NCI-H1436 (cell line): ENCODE measurements at regions not wholly inside any gene's neighbourhood (a gene's known extent, or its start where the extent isn't known, plus 50 kb on each side); places are given as distances from the start of the nearest gene placed in this dataset.

Experiments used
- DNase-seq: peaks from one replicate; lab custom pipeline; 2025; lab: John Stamatoyannopoulos, UW

- DNase-seq, result peak; percentile 11
These were observed 610.3 kb downstream of the TBC1D22A start for GRCh38 chr22:47372596-47373385.

DNA sequence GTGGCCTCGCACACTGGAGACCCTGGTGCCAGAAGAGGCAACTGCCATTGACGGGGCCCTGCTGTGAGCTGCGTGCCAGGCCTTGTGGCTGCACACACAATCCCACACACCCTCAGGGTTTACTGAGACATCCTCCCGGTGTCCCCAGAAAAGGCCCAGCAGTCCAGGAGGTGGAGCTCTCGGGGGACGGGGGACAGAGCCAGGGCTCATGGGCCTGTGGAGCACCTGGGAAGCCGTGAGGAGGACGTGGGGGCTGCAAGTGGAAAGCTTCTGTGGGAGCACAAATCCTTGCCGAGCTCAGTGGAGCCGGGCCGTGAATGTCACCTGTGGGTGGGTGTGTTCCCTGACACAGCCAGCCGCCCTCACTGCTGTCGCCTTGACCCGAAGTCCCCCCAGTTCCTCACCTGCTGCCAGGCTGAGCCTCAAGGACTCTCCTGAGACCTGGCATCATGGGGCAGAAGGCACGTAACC, 609.7 kb downstream of the TBC1D22A start:
- no peak for DNase-seq

- DNase-seq, result no peak
These were observed 609.0 kb downstream of the TBC1D22A start for GRCh38 chr22:47371263-47372090.

DNA sequence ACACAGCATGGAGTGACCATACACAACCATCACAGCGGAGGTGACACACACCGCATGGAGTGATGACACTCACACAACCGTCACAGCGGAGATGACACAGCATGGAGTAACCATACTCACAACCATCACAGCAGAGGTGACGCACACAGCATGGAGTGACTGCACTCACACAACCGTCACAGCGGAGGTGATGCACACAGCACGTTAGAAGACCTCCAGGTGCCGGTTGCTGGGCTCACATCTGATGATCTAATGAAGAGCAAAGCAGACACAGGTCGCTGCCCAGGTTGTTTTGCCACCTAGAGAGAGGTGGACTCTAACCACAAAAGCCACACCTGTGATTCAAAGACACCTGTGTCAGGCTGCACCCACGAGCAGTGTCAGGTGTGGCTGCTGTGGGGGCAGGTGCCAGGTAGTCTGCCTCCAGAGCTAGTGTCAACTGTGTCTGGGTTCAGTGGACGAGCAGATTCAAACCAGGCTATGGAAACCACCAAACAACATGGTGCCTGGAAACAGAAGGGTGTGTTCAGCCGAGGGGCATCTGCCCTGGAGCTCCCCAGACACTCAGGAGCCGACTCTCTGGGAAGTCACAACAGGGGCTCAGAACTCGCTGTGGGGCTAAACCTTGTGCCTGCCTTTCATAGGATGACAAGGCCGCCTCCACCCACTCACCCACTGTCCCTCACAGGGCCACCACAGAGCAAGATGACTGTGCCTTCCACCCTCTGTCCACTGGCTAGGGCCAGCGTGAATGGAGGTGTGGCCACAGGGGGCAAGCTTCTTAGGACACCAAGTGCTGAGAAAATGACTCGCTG, 608.2 kb downstream of the TBC1D22A start:
- no peak for DNase-seq

DNA sequence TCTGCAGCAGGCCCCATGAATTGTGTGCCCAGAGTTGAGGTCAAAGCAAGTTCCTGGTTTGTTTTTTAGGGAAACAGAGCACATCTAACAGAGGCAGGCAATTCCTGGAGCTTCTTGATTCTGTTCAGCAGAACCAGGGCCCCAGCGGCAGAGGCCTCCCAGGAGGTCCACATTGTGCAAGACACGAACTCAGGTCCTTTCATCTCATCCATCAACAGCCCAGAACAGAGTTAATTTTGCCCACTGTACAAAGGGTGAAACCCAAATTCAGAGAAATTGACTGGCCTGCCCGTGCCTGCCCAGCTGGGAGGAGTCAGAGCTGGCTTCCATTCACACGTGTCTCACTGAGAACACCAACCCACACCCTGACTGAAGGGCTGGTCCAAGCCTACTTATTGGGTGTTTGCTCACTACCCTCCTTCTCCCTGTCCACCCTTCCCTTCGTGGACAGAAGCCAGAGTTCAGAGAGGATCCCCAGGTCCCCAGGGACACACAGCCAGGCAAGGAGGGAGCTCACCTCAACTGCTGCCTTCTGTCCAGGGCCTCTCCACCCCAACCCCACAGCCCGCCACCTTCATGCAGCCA, 607.1 kb downstream of the TBC1D22A start:
- no peak for DNase-seq

GRCh38 chr22:47369020-47369419, 606.6 kb downstream of the TBC1D22A start:
- DNase-seq, result no peak

- DNase-seq, result no peak
These were observed 605.8 kb downstream of the TBC1D22A start for GRCh38 chr22:47367993-47368945.

- DNase-seq, result no peak
These were observed 604.7 kb downstream of the TBC1D22A start for GRCh38 chr22:47367107-47367690.

GRCh38 chr22:47366026-47366767, 603.7 kb downstream of the TBC1D22A start:
- DNase-seq, result no peak

GRCh38 chr22:47361247-47361646, 598.8 kb downstream of the TBC1D22A start:
- DNase-seq, result no peak

DNA sequence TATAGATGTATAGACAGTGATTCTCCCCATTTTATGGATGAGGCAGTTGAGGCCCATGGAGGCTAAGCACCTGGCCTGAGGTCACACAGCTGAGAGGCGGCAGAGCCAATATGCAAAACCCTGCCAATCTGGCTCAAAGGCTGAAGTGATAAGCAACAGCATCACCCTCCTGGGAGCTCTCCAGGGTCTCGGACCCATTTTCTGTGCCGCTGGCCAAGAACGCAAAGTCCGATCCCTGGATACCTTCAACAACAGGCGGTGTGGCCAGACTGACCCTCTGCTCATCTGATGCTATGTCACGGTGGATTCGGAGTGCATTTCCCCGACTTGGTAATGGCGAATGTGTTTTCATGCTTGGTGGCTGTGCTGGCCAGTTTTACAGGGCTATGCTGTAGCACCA, 595.0 kb downstream of the TBC1D22A start:
- no peak for DNase-seq

DNA sequence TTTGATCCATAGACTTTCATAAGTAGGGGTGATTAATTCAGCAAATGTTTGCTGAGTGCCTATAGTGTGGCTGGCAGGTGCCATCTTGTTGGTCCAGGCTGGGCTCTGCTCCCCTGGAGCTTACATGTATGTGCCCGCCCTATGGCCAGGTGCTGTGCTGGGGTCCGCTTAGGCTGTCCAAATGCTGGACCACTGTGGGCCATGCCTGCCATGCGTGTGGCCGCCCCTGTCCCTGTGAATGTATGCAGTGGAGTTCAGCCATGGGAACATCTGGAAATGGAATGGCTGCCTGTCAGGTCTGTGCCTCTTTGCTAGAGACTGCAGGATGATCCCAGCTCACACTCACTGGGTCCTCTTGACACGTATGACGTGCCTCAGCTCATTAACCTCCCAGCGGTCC, 594.6 kb downstream of the TBC1D22A start:
- no peak for DNase-seq

DNA sequence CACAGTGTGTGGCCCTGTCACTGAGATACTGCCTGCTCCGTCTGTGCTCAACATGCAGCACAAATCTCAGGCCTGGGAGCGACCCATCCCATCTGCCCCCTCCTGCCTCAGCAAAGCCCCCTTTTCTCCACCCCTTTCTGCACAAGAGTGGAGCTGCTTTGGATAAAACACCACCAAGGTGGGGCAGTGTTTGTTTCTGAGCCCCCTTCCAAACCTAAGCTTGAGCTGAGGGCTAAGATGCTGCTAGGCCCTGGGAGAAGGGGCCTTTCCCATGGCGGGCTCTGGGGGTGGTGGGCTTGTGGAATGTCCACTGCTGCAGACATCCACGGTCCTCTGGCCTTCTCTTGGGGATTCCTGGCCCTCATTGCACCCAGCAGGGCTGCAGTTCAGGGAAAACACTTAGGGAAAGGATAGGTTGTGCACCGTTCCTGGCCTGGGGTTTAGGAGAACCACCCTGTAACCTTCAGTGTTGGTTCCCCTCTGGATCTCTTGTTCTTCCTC, 594.1 kb downstream of the TBC1D22A start:
- no peak for DNase-seq

DNA sequence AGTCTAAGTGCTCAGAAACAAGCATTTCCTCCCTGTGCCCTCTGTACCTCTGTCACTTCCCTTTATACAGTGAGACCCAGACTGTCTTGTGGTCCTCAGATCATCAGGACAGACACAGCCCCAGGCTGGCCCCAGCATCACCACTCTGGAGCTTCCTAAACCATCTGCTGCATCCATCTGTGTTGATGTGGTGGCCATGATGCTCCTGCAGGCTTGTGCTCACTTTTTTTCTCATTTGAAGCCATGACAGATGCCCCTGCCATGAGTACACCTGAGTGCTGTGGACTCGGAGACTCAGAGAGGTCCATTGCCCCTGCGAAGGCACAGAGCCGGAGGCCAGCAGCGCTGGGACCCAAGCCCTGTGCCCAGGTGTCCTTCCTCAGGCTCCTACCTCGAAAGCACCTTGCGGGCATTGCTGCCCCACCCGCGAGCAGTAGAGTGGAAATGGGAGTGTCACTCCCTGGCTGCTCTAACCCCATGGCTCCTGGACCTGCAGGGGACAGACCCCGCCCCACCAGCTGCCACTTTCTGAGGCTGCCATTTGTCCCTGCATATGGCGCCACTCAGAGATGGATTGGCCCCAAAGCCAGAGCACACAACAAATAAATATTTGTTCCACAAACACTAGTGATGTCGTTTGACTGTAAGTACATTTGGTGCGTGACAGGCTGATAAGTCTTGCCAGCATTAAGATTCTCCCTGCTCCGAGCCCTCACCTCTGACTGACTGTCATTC, 593.5 kb downstream of the TBC1D22A start:
- no peak for DNase-seq

- no peak for DNase-seq
These were observed 592.9 kb downstream of the TBC1D22A start for GRCh38 chr22:47355388-47355725.

- no peak for DNase-seq
These were observed 592.4 kb downstream of the TBC1D22A start for GRCh38 chr22:47354668-47355387.

GRCh38 chr22:47352920-47353700, 590.7 kb downstream of the TBC1D22A start:
- no peak for DNase-seq
